ENCODE measurements at regions not wholly inside any gene's neighbourhood (a gene's known extent, or its start where the extent isn't known, plus 50 kb on each side); places are given as distances from the start of the nearest gene placed in this dataset.
"Not testable (repeated sequence)": the region's sequence is repeated elsewhere in the genome, so short reads cannot be mapped to it uniquely, and the experiment has no call there.

GRCh38 chr14:34300882-34301734 is 160.9 kb downstream of the SPTSSA start:
- peak in 1 of 2 donors; percentile 1 for DNase-seq (ENCODE audit: low read depth in 2 of 2)

DNA sequence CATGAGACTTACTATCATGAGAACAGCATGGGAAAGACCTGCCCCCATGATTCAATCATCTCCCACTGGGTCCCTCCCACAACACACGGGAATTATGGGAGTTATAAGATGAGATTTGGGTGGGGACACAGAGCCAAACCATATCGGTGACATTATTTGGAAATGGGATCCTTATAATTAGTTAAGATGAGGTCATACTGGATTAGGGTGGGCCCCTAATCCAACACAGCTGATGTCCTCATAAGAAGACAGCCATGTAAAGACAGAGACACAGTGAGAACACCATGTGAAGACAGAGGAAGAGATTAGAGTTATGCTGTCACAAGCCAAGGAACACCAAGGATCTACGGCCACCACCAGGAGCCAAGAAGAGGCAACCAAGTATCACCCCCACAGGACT is 161.7 kb downstream of the SPTSSA start:
- no peak for DNase-seq (ENCODE audit: low read depth in 2 of 2)

GRCh38 chr14:34299360-34299759 is 162.7 kb downstream of the SPTSSA start:
- no peak for DNase-seq (ENCODE audit: low read depth in 2 of 2)

- DNase-seq (ENCODE audit: low read depth in 2 of 2) = no peak
Observed at GRCh38 chr14:34297786-34298520, 164.1 kb downstream of the SPTSSA start.

GRCh38 chr14:34283590-34283989 is 178.4 kb downstream of the SPTSSA start:
- no peak for DNase-seq (ENCODE audit: low read depth in 2 of 2)

DNA sequence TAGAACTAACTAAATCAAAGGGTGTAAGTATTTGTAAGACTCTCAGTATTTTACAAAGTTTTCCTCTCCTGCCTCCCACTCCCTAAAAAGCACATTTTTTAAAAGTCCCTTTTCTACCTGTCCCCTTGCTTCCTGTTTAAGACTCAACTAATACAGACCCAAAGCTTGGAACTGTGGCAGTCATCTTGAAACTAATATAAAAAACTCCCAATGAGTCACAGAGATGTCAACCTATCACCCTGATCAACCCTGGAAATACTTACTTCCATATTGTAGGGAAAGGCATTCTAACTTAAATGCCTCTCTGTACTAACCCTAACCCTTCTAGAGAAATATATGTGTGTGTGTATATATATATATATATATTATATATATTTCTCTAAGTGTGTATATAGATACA is 184.8 kb downstream of the SPTSSA start:
- DNase-seq (ENCODE audit: low read depth in 2 of 2) = no peak

GRCh38 chr14:34275530-34275929 is 186.5 kb downstream of the SPTSSA start:
- DNase-seq (ENCODE audit: low read depth in 2 of 2) = no peak

DNA sequence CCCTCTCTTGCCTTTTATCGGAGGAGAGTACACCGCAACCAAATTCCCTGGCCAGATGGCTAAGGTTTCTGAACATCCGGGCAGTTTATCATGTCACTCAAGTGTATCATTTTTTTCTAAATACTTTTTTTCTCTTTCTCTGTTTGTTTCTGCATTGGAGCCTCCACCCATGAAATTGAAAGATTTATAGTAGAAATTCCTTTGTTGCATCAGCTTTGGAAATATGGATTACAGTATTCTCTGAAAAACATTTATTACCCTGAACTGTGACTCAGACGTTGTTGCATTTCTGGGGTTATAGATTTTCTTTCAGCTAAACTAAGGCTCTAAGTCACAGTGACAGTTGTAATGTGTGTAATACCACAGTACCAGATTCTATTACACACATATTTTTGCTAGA is 187.0 kb downstream of the SPTSSA start:
- DNase-seq (ENCODE audit: low read depth in 2 of 2) = no peak

GRCh38 chr14:34273716-34274115 is 188.3 kb downstream of the SPTSSA start:
- not testable (repeated sequence) for DNase-seq (ENCODE audit: low read depth in 2 of 2)

- DNase-seq (ENCODE audit: low read depth in 2 of 2) = no peak
Observed at GRCh38 chr14:34270361-34270760, 191.7 kb downstream of the SPTSSA start.

GRCh38 chr14:34266344-34266743 is 195.7 kb downstream of the SPTSSA start:
- no peak for DNase-seq (ENCODE audit: low read depth in 2 of 2)

- no peak for DNase-seq (ENCODE audit: low read depth in 2 of 2)
Observed at GRCh38 chr14:34262127-34262910, 199.7 kb downstream of the SPTSSA start.

- DNase-seq (ENCODE audit: low read depth in 2 of 2) = no peak
Observed at GRCh38 chr14:34259996-34260395, 202.0 kb downstream of the SPTSSA start.

DNA sequence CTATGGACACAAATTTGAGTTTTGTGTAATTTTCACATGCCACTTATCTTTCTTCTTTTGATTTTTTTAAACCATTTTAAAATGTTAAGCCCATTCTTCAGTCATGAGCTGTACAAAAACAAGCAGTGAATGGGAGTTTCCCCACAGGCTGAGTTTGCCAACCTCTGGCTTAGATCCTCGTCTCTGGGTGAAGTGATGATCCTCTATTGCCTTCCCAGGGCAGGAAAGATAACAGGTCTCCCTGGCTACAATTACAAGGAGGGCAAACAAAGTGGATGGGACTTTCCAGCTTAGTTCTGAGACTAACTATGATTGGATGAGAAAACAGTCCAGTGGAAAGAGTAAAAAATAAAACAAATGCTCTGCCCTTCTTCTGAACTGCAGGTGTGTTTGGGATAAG is 203.7 kb downstream of the SPTSSA start:
- DNase-seq (ENCODE audit: low read depth in 2 of 2) = no peak

DNA sequence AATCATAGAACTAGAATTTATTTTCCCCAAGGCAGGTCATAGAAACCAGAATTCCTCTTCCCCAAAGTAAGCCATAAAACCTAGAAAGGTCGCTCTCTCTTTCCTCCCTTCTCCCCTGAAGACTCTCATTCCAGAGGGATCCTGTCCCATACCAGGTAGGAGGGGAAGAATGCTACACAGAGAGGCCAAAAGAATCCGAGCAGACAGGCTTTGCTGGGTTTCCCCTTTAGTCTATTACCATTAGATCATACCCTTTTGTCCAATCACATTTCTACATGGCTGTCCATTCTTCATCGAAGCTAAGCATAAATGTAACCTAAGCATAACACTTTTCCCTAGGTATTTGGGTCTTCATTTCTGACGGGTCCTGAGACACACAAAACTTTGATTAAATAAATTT is 204.5 kb downstream of the SPTSSA start:
- DNase-seq (ENCODE audit: low read depth in 2 of 2) = no peak

DNA sequence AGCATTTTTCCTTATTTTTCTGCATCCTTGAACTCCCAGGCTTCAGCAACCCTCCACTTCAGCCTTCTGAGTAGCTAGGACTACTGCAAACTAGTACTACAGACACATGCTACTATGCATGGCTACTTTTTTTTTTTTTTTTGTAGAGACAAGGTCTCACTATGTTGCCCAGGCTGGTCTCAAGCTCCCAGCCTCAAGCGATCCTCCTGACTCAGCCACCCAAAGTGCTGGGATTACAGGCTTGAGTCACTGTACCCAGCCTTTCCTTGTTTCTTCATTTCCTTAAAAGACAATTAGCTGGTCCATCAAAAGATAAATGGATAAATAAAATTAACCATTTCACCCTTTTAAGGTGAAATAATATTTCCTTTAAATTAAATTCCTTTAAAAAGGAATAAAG is 205.8 kb downstream of the SPTSSA start:
- no peak for DNase-seq (ENCODE audit: low read depth in 2 of 2)

GRCh38 chr14:34254571-34254970 is 207.5 kb downstream of the SPTSSA start:
- DNase-seq (ENCODE audit: low read depth in 2 of 2) = no peak

GRCh38 chr14:34254031-34254430 is 208.0 kb downstream of the SPTSSA start:
- DNase-seq (ENCODE audit: low read depth in 2 of 2) = no peak

GRCh38 chr14:34252227-34252626 is 209.8 kb downstream of the SPTSSA start:
- DNase-seq (ENCODE audit: low read depth in 2 of 2) = no peak

GRCh38 chr14:34251662-34252061 is 210.4 kb downstream of the SPTSSA start:
- no peak for DNase-seq (ENCODE audit: low read depth in 2 of 2)

DNA sequence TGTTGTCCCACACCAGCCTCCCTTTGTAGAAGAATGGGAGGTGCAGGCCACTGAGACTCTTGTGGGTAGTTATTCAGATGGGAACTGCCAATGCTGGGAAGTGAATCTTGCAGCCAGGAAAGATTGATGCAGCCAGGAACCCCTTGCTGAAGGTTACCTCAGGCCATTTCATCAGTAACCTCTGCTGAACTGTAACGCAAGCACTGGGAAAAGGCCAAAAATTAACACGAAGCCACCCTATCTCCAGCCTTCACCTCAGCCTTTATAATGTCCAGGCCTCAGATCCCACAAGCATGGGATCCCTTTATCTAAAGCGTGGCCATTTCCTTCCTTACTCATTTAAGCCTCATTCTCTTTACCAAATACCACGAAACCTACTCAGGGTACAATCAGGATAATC is 211.1 kb downstream of the SPTSSA start:
- DNase-seq (ENCODE audit: low read depth in 2 of 2) = no peak

DNA sequence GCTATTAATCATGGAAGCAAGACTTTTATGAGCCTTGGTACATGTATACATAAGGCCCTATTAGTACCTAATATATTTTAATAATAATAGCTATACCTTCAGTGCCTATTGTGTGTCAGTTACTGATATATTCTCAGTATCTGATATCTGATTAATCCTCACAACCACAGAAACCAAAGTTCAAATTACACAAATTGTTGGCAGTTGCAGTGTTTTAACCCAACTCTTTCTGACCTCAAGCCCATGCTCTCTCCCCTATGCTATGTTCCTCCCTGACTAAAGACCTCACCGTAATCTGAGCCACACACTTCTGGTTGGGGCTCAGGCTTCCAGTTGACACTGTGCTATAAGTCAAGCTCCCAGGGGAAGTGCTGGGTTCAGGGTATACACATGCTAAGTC is 214.4 kb downstream of the SPTSSA start:
- DNase-seq (ENCODE audit: low read depth in 2 of 2) = no peak
